ENCODE measurements at regions not wholly inside any gene's neighbourhood (a gene's known extent, or its start where the extent isn't known, plus 50 kb on each side); places are given as distances from the start of the nearest gene placed in this dataset.

- TF ChIP-seq CTCF (IDR thresholded peaks at IDR 0.05), result no peak
- no peak for TF ChIP-seq POLR2A (IDR thresholded peaks at IDR 0.05)
These were observed 243.9 kb downstream of the DLL1 start for GRCh38 chr6:170046791-170047626.
